ENCODE measurements at regions not wholly inside any gene's neighbourhood (a gene's known extent, or its start where the extent isn't known, plus 50 kb on each side); places are given as distances from the start of the nearest gene placed in this dataset.
A peak's percentile ranks its signal among the peaks of the same experiment; 100 is the strongest.
"Not testable (repeated sequence)": the region's sequence is repeated elsewhere in the genome, so short reads cannot be mapped to it uniquely, and the experiment has no call there.

DNA sequence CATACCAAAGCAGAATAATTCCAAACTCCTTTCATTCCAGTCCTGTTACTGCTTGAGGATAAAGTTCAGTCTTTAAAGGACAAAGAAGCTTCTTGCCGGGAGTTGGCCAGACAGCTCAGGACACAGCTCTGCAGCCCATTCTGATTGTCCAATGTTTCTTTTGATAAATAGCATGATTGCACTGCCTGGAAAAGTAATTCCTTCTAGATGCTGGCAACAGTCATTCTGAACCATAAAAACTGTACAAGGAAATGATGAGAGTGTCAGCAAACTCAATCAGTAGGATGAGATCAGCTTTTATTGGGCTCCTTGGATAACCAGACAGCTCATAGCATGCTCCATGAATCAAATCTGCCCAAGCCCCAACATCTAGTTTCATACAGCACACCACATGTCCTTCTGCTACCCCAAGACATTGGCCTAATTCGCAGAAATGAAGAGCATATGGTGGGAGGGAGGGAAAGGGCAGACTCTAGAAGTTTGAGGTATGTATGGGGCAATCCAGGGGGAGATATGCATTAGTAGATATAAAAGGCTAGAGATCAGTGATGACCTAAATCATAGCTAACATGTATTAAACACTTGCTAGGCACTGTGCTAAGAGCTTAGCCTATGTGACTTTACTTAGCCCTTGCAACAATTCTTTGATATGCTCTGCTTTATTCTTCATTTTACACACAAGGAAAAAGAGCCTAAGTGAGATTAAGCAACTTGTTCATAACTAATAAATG lies 219.9 kb upstream of the NREP start:
- DNase-seq (ENCODE audit: low read depth): no peak

DNA sequence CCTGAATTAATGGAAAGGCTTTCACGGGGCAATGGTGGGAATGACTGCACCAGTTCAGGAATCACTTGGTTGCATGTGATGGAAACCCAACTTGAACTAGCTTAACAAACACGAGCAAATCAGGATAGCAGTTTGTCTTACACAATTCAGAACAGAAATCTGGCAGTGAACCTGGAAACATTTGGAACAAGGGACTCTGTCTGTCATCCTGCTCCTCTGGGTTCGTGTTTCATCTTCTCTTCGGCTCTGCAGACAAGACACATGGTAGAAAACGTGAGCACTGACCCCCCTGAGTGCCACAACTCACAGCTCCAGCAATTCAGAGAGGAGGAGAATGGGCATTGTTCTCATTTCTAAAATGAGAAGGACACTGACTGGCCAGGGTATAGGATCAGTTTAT lies 218.1 kb upstream of the NREP start:
- DNase-seq (ENCODE audit: low read depth): peak; percentile 53

DNA sequence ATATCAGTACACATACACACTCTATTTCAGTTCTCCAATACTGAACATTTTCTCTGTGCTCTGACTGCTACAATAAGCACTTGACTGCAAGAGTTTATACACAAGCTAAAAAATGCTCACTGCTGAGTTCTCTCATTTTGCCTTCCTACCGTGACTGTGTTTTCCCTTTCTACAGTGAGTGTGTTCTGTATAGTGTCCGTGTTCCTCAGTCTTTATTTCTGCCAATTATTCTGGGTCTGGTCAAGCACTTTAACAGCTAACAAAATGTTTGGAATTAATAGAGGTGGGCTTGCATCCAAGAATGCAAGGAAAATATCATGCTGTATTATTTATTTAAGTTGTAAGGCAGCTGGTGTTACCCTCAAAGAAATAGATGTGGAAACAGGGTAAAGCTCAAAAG lies 217.0 kb upstream of the NREP start:
- peak; percentile 31 for DNase-seq (ENCODE audit: low read depth)

DNA sequence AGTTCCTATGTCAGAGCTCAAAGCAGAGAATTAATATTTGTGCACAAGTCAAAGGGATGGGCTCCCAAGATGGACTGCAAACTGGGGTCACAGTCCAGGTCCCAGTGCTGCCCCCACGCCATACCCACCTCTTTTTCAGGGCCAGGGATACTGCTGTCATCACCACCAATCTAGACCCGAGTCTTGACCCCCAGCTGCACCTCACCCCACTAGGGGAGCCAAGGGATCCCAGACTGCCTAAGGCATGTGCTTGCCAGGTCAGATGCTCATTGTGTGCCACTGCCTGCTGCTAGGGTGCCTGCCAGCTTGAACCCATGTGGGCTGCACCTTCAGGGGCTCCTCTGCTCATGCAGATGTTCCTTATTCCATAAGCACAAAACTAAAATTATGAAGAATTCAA lies 215.6 kb upstream of the NREP start:
- no peak for DNase-seq (ENCODE audit: low read depth)

DNA sequence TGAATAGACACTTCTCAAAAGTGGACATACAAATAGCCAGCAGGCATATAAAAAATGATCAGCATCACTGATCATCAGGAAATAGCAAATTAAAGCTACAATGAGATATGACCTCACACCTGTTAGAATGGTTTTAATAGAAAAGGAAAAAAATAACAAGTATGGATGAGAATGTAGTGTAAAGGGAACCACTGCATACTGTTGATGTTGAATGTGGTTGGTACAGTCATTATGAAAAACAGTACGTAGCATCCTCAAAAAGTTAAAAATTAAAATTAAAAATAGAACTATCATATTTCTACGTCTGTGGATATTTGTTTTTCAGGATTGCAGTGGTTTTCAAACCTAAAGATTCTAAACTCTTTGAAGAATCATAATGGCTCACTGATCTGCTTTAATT lies 215.1 kb upstream of the NREP start:
- no peak for DNase-seq (ENCODE audit: low read depth)

DNA sequence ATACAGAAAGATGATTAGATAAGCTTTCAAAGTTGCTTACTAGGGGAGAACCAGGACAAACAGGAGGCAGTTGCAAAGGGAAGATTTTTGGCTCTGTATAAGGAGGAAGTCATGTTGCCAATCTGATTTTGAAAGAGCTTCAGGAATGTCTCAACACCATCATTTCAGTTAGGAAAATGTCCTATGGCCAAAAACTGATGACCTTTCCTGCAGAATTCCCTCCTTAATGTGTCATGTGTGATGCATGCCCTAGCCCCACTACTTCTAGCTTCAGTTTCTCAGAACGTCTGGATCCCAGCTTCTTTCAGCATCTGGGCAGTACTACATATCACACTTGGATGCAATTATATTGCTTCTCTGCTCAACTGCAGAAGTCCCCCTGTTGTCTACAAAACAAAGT lies 211.5 kb upstream of the NREP start:
- DNase-seq (ENCODE audit: low read depth): peak; percentile 35

DNA sequence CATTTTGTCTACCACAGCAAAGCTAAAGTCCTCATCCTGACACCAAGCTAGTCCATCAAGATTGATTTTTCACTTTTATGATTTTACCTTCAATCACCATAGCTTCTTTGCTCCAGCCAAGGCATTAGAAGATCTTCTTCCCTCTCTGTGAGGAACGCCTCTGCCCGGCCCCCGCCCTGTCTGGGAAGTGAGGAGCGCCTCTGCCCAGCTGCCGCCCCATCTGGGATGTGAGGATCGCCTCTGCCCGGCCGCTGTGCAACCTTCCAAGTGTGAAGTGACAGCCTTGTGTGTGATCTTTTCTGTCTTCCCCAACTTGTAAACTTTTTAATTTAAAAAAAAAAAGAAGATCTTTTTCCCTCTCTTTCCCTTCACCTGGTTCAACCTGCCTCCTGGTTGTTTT lies 210.5 kb upstream of the NREP start:
- no peak for DNase-seq (ENCODE audit: low read depth)

DNA sequence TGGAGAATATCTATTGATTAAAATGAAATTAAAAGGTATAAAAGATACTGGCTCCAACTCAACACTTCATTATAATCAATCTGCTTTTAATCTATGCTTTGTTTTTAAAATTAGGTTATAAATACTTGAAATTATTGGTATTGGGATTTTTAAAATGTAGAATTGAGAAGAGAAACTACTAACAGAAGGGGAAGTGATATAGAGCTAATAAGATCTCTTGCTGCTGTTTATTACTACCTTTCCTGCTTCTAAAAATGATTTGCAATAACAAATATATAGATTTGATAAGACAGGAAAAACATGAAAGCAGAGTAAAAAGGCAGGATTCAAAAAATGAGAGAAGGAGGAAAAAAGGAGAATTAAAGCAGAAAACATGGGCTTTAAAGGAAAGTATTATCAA lies 209.3 kb upstream of the NREP start:
- DNase-seq (ENCODE audit: low read depth): no peak

DNA sequence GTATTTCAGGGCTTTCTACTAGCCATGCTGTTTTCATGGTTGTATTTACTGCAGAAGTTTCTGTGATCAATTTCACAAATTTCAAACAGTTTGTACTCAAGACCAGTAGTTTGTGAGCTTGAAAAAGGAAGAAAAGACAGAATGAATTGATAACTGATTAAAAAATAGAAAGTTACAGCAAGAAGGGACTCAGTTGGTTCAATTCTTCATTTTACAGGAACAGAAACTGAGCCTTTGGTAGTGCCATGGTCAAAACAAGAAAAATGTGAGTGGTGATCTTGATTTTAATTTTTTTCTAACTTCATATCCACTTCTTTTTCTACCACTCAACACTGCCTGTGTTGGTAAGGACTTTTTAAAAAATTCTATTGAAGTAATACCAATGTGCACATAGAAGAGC lies 206.6 kb upstream of the NREP start:
- no peak for DNase-seq (ENCODE audit: low read depth)

DNA sequence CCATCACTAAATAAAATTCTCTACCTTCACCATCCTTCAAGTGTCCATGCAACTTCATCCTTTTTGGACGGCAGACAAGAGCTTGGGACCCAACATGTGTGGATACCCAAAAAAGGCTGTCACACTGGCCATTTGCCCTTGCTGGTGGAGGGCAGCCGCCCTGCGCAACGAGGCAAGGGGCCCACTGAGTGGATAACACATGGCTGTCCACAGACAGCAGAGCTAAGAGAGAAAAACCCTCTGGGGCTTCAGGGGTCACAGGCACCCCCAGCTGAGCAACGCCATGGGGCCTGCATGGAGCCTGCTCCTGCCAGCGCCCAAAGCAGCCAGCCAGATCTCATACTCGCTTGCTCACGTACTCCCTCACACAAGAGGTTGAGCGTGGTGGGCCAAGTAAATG lies 205.9 kb upstream of the NREP start:
- no peak for DNase-seq (ENCODE audit: low read depth)

DNA sequence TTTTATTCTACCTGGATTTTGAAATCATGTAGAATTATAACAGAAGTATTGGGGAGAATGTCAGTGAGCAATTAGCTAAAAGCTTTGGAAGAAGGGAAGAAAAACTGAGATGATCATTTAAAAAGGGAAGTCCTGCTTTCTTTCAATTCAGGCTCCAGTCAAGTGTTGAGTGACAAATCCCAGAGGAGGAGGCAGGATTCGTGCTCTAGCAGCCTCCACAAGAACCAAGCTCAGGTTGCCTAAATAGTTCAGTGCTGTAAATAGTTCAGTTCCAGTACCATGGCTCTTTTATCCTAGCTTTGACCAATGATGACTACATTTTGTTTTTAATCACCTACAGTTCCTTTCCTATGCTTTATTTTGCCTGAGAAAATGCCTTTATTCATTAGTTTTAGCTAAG lies 204.9 kb upstream of the NREP start:
- DNase-seq (ENCODE audit: low read depth): no peak

DNA sequence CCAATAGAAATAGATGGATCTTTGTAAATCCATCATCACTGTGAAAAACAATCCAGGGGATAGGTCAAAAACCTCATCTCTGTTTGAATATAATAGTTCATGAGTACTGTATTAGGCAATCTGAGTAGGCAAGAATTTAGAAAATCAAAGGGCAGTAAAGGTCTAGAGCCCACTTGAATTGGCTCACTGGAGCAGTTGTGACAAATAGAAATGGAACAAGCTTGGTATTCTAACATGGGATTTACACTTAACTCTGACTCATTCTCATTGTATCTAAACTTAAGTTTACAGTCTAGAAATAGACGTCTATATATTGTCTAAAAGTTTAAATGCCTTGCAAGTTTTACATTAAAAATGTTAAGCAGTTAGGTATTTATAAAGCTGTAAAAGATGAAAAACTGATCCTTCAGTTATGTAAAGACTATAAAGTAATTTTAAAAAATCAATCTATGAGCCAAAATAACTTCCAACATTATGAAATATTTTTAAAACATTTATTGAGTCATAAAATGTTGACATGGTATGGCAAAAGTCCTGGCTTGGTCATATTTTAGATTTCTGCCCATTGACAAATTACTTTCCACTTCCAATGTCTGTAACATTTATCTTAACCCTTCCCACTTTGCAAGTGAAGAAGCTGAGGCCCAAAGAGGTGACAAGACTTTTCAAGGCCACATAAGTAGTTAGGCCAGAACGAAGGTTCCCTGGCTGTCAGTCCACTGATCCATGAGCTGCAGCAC lies 203.7 kb upstream of the NREP start:
- DNase-seq (ENCODE audit: low read depth): no peak

DNA sequence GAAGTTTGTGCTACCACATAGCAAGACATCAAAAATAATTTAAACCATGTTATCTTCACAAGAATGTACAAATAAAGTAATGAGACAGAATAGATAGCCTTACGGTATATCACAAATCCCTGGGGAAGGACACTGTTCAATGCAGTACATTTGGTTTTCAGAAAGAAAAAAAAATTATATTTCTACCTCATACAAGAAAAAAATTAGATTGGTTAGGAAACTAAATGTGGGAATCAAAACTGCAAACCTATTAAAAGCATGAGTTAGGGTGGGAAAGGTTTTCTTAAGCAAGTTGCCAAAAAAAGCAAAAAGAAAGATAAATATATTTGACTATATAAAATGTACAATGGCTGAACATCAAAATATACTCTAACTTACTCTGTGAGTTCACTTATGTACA lies 201.9 kb upstream of the NREP start:
- no peak for DNase-seq (ENCODE audit: low read depth)

DNA sequence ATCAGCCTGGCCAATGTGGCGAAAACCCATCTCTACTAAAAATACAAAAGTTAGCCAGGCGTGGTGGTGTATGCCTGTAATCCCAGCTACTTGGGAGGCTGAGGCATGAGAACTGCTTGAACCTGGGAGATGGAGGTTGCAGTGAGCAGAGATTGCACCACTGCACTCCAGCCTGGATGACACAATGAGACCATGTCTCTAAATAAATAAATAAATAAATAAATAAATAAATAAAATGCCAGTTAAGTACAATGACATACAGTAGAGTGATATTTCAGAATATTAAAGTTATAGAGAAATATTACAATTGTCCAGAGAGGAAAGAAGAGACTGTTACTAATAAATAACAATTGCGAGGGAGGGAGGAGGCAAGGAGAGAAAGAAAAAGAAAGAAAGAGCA lies 199.8 kb upstream of the NREP start:
- not testable (repeated sequence) for DNase-seq (ENCODE audit: low read depth)

DNA sequence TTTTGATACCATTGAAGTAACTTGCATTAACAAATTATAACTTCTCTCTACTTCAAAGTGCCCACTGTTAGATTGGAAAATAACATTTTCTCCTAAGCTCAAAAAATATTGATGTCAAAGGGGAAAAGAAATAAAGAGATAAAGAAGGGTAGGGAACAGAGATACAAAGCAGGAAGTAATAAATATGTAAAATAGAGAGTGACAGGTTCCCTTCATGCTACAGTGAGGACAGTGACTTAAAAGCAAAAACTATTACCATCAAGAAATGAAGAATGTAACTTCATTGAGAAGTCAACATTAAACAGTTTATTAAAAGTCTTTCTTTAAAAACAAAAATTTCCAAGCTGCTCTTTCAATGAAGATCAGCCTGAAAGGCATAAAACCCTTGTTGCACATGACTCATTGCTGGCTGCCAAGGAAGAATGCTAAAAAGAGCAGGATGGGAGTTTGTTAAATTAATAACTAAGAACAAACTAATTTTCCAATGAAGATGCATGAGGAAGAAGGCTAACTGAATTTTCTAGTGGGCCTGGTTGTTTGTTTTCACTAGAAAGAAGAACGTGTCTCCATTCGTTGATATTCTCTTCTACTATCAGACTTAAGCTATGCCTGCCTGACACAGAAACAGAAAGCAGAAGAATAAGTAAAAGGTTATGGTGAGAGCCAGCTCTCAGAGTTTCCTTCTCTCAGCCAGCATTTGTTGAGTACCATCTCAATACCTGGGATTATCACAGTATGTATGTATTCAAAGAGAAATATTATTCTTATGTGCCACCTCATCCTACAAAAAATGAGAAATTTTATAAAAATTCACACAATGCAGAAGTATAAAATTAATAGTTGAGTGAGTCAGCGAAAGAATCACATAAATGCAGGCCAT lies 197.8 kb upstream of the NREP start:
- no peak for DNase-seq (ENCODE audit: low read depth)

DNA sequence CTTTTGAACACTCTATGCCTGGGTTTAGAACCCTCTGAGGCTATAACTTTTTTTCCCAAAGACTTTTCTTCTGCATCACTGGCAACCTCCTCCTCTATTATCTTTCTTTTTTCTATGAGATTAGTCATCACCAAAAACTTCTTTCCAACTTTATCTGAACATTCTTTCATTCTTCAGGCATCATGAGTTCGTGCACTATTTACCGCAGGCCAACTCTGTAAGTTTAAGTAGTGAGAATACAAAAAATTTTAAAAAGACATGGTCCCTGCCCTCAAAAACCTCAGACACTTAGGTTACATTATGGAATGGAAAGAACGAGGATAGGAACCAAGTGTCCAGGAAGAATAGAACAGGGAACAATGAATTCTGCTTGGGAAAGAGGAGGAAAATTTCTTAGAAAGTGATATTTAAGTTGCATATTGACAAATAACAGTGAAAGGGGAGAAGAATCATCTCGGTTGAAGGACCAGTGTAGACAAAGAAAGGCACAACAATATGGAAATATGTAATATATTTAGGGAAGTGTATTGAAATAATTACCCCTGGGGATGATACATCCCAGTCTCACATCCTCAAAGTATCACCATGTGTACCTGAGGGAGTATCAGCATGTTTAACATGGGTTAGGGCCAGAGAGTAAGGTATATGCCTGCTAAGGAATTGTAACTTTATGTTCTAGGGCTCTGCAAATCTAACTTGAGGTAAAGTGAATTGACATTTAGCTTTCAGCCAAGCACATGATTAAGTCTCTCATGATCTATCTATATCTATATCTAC lies 196.5 kb upstream of the NREP start:
- no peak for DNase-seq (ENCODE audit: low read depth)

DNA sequence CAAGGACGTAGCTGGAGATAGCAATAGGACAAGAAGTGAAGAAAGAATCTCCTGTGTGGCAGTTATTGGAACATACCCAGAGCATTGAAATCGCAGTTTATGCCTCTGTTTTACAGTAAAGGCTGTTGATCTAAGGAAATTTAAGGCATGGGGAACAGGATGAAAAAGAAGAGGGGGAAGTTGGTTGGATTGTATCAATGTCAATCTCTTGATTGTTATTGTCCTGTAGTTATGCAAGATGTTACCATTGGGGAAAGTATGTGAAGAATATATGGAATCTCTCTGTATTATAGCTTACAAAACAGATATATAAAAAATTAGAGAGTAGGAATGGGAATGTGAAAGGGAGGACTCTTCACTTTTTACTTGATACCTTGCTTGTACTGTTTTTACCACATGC lies 195.6 kb upstream of the NREP start:
- DNase-seq (ENCODE audit: low read depth): no peak

DNA sequence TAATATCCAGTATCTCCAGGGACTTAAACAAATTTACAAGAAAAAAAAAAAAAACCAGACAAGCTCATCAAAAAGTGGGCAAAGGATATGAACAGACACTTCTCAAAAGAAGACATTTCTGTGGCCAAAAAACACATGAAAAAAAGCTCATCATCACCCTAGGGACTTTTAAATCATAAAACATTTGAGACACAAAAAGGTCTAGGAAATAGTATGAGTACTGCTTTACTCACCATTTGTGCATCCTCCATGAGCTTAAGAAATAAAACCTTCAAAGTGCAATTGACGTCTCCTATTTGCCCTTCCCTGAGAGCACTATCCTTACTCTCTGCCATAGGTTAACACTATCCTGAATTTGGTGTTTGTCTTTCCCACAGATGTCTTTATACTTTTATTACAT lies 193.7 kb upstream of the NREP start:
- DNase-seq (ENCODE audit: low read depth): no peak

DNA sequence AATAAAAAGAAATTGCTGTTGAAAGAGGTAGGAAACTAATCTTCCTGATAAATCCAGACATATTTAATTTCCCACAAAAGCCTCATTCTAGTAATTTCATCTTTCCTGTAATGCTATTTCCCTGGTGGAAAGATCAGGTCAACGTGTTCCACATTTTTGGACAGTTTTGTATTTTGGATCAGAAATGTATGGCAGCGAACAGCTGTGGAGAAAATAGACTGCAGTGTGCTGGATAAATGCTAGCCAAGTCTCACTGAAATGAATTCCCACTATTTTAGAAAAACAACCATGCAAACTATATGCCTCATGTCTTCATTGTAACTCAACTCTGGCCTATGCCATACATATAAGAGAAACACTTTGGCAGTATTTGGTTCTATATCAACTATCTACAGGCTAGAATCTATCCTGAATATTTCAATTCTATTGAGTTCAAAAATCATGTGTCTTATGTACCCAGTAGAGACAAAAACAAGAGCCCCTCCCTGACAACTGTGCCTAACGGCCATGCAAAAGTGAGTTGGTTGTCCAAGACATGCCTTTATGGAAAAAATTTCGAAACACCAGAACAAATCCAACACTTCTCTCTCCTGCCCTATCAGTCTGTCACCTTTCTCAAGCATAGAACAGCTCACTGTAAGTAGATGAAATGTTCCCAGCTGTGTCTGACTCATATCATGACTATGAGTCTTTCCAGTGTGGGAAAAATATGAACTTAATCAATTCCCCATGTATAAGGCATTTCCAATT lies 191.3 kb upstream of the NREP start:
- DNase-seq (ENCODE audit: low read depth): peak; percentile 85

DNA sequence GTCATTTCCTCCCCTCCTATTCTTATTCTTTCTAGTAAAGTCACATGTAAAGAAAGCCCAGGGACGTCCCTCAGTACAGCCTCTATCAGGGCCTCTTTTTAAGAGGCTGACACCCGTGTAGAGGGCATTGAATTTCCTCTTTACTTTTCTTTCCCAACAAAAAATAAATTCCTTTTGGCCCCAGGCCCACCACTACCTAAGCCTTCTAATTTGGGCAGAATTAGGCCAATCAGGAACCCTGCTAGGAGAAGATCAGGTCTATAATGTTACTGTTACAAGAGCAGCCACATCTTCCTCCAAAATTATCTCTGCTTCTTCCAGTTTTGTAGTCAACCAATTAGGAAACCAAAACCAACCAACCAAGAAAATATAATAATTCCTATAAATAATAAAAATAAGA lies 189.6 kb upstream of the NREP start:
- no peak for DNase-seq (ENCODE audit: low read depth)

DNA sequence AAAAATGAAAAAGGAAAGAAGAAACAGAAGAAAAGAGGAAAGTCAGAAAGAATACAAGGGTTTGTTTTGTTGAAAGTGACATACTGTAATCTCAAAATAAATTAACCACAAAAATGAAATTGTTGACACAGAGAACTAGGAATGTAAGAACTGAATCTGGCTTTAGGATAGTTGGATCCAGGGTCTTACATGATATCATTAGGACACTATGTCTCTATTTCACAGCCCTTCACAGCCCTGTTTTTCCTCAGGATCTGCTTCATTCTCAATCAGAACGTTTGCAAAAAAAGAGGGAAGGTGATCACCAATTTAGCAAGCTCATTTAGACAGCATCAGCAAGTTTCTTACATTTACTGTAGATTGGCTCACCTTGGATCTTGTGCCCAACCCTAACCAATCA lies 188.5 kb upstream of the NREP start:
- no peak for DNase-seq (ENCODE audit: low read depth)

Data from forelimb muscle (tissue), 1 donor.